K562 (cell line): ENCODE measurements at regions not wholly inside any gene's neighbourhood (a gene's known extent, or its start where the extent isn't known, plus 50 kb on each side); places are given as distances from the start of the nearest gene placed in this dataset.

Experiments used
- CREB5 ChIP-seq: fragments of 250-450 bp; sonication (Bioruptor Pico); IDR thresholded peaks from 2 replicates; pipeline ENCODE4 v1.5.0; 2020; ENCODE audit warnings: mild to moderate bottlenecking
- TF ChIP-seq, protein P1 (sequence below): sonication (generic); formaldehyde crosslinking; IDR thresholded peaks from 2 replicates; pipeline ENCODE4 v1.8.0; 2022; ENCODE audit warnings: missing genetic modification reagents, mild to moderate bottlenecking, moderate library complexity, borderline replicate concordance

DNA sequence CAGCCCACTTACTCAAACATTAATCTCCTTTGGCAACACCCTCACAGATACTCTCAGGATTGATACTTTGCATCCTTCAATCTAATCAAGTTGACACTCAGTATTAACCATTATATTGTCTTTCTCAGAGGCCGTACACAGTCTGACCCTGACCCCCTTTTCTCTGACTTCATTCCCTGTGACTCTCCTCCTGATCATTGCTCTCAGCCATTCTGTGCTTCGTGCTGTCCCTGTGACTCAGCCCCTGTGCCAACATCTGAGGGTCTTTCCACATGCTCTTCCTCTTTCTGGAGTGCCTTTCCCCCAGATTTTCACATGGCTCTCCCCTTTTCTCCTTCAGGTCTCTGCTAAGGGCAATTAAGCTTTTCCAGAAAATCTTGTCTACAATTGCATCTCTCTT, 289.0 kb upstream of the PHYHIPL start:
- TF ChIP-seq, protein P1, sequence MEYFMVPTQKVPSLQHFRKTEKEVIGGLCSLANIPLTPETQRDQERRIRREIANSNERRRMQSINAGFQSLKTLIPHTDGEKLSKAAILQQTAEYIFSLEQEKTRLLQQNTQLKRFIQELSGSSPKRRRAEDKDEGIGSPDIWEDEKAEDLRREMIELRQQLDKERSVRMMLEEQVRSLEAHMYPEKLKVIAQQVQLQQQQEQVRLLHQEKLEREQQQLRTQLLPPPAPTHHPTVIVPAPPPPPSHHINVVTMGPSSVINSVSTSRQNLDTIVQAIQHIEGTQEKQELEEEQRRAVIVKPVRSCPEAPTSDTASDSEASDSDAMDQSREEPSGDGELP, result no peak
- TF ChIP-seq CREB5 (CRISPR knock-in tag), result no peak
